GM12878 (cell line): ENCODE measurements at regions not wholly inside any gene's neighbourhood (a gene's known extent, or its start where the extent isn't known, plus 50 kb on each side); places are given as distances from the start of the nearest gene placed in this dataset.
A peak's percentile ranks its signal among the peaks of the same experiment; 100 is the strongest.

Experiments
- BMI1 ChIP-seq: fragments of 450-650 bp; IDR thresholded peaks from 2 replicates; pipeline ENCODE4 v1.6.1; 2016; ENCODE audit warnings: mild to moderate bottlenecking, moderate library complexity, borderline replicate concordance
- CREB1 ChIP-seq: IDR thresholded peaks from 2 replicates; pipeline ENCODE4 v1.6.1; 2012; ENCODE audit warnings: low read depth, mild to moderate bottlenecking, inconsistent platforms
- EGR1 ChIP-seq, 2 experiments: IDR thresholded peaks; 1 replicate in 1 of 2; 2 replicates in 1 of 2; pipeline ENCODE4 v1.6.1; 2011 to 2012; ENCODE audit warnings: low read depth in 2 of 2, low read length in 2 of 2, borderline replicate concordance in 1 of 2, mild to moderate bottlenecking in 1 of 2, moderate library complexity in 1 of 2
- FOXK2 ChIP-seq: fragments of 450-650 bp; IDR thresholded peaks from 2 replicates; pipeline ENCODE4 v1.6.1; 2017; ENCODE audit warnings: mild to moderate bottlenecking, moderate library complexity
- MEF2A ChIP-seq: IDR thresholded peaks from 2 replicates; pipeline ENCODE4 v1.6.1; 2011; ENCODE audit warnings: low read depth, mild to moderate bottlenecking, low read length, moderate library complexity; ENCODE audit not compliant: insufficient read depth
- MXI1 ChIP-seq: fragments of 150-350 bp; IDR thresholded peaks from 2 replicates; pipeline ENCODE4 v1.6.1; 2011; ENCODE audit warnings: low read depth, mild to moderate bottlenecking, inconsistent platforms, low read length, improper control_type of control experiment
- NFIC ChIP-seq: IDR thresholded peaks from 2 replicates; pipeline ENCODE4 v1.6.1; 2012; ENCODE audit warnings: low read depth, mild to moderate bottlenecking, inconsistent platforms, low read length, moderate library complexity
- PAX5 ChIP-seq: IDR thresholded peaks from 2 replicates; pipeline ENCODE4 v1.6.1; 2011; ENCODE audit warnings: low read depth, low read length, borderline replicate concordance
- POLR2A ChIP-seq: IDR thresholded peaks from 2 replicates; pipeline ENCODE4 v1.6.1; 2011; ENCODE audit warnings: low read depth, mild to moderate bottlenecking, low read length
- RBBP5 ChIP-seq: fragments of 200-600 bp; sonication (generic); conservative IDR thresholded peaks from 2 replicates; pipeline ENCODE4 v1.6.1; 2016
- RCOR1 ChIP-seq: conservative IDR thresholded peaks from 2 replicates; pipeline ENCODE4 v1.6.1; 2012; ENCODE audit warnings: low read depth, low read length, improper control_type of control experiment
- RELA ChIP-seq: fragments of 450-650 bp; IDR thresholded peaks from 2 replicates; pipeline ENCODE4 v1.8.0; 2014; ENCODE audit warnings: borderline replicate concordance; ENCODE audit not compliant: partially characterized antibody
- SMARCA5 ChIP-seq: fragments of 450-650 bp; IDR thresholded peaks from 2 replicates; pipeline ENCODE4 v1.6.1; 2017; ENCODE audit warnings: mild to moderate bottlenecking
- TCF3 ChIP-seq: IDR thresholded peaks from 2 replicates; pipeline ENCODE4 v1.6.1; 2012; ENCODE audit warnings: low read depth, mild to moderate bottlenecking, low read length, borderline replicate concordance; ENCODE audit not compliant: insufficient read depth
- ZNF217 ChIP-seq: fragments of 450-650 bp; IDR thresholded peaks from 2 replicates; pipeline ENCODE4 v1.6.1; 2017; ENCODE audit warnings: antibody characterized with exemption, mild to moderate bottlenecking
- ZNF384 ChIP-seq: IDR thresholded peaks from 2 replicates; pipeline ENCODE4 v1.6.1; 2012; ENCODE audit warnings: low read depth, mild to moderate bottlenecking, low read length, improper control_type of control experiment, borderline replicate concordance
- ZNF622 ChIP-seq: fragments of 450-650 bp; IDR thresholded peaks from 2 replicates; pipeline ENCODE4 v1.6.1; 2017; ENCODE audit warnings: mild to moderate bottlenecking, inconsistent platforms
- TF ChIP-seq, protein P1 (sequence below): fragments of 450-650 bp; conservative IDR thresholded peaks from 2 replicates; pipeline ENCODE4 v1.6.1; 2017; ENCODE audit warnings: mild to moderate bottlenecking, moderate library complexity
- TF ChIP-seq, protein P2 (sequence below): fragments of 450-650 bp; IDR thresholded peaks from 2 replicates; pipeline ENCODE4 v1.6.1; 2018; ENCODE audit warnings: mild to moderate bottlenecking, low read depth, moderate library complexity; ENCODE audit not compliant: partially characterized antibody
- TF ChIP-seq, protein P3 (sequence below): fragments of 450-650 bp; IDR thresholded peaks from 2 replicates; pipeline ENCODE4 v1.6.1; 2016; ENCODE audit warnings: mild to moderate bottlenecking
- TF ChIP-seq, protein P4 (sequence below): IDR thresholded peaks from 2 replicates; pipeline ENCODE4 v1.6.1; 2011; ENCODE audit warnings: borderline replicate concordance, low read depth, mild to moderate bottlenecking, moderate library complexity, mixed read lengths, low read length; ENCODE audit not compliant: insufficient read depth; ENCODE audit errors: extremely low read length
- TF ChIP-seq, protein P5 (sequence below): fragments of 450-650 bp; IDR thresholded peaks from 2 replicates; pipeline ENCODE4 v1.6.1; 2017; ENCODE audit warnings: borderline replicate concordance

DNA sequence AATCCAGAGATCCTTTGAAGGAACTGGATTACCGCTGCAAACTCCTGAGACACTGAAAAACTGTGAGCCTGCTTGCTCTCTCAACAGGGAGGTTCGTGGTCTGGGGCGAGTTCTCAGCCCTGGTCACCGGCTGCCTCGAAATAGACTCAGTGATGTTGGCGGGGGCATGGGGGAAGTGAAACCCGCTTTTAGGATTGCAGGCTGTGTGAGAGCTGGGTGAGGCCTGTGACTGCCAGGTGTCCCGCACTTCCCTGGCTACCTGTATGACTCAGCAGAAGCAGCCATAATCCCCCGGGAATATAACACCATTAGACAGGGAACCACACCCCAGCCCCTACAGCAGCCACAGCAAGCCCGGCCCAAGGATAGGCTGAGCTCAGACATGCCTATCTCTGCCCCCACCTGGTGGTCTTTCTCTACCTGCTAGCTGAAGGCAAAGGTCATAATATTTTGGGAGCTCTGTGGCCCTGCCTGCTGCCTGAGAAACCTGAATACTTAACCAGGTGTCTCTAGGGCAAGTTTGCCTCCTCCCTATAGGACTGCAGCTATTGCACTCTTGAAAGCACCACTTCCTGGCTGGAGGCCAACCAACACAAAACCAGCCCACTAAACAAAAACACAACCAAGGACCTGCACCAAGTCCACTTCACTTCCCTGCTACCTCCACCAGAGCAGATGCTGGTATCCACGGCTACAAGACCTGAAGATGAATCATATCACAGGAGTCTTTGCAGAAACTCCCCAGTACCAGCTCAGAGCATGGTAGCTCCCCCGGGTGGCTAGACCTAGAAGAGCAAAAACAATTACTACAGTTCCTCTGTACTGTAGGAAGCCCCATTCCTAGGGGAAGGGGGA lies 202.0 kb downstream of the RRAGB start (continued):
- TF ChIP-seq MXI1 (no peak), BMI1 (peak; percentile 55; the same call in 1 of the 2 replicates), EGR1 (IDR thresholded peaks at IDR 0.05; ENCODE audit: borderline replicate concordance in 1 of 2, low read depth in 2 of 2, low read length in 2 of 2) (no peak), ZNF622 (no peak), TCF3 (peak; percentile 99), PAX5 (peak; percentile 98), FOXK2 (no peak), ZNF384 (no peak), SMARCA5 (no peak), MEF2A (peak; percentile 89), ZNF217 (peak; percentile 95), RELA (peak; percentile 19), RBBP5 (no peak), POLR2A (peak; percentile 60; the same call in 1 of the 2 replicates), RCOR1 (no peak), CREB1 (0 out of 2 replicates have a peak, but pooled peaks have one; percentile 22), NFIC (peak; percentile 78)
- TF ChIP-seq, protein P1, sequence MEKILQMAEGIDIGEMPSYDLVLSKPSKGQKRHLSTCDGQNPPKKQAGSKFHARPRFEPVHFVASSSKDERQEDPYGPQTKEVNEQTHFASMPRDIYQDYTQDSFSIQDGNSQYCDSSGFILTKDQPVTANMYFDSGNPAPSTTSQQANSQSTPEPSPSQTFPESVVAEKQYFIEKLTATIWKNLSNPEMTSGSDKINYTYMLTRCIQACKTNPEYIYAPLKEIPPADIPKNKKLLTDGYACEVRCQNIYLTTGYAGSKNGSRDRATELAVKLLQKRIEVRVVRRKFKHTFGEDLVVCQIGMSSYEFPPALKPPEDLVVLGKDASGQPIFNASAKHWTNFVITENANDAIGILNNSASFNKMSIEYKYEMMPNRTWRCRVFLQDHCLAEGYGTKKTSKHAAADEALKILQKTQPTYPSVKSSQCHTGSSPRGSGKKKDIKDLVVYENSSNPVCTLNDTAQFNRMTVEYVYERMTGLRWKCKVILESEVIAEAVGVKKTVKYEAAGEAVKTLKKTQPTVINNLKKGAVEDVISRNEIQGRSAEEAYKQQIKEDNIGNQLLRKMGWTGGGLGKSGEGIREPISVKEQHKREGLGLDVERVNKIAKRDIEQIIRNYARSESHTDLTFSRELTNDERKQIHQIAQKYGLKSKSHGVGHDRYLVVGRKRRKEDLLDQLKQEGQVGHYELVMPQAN = no peak
- TF ChIP-seq, protein P2, sequence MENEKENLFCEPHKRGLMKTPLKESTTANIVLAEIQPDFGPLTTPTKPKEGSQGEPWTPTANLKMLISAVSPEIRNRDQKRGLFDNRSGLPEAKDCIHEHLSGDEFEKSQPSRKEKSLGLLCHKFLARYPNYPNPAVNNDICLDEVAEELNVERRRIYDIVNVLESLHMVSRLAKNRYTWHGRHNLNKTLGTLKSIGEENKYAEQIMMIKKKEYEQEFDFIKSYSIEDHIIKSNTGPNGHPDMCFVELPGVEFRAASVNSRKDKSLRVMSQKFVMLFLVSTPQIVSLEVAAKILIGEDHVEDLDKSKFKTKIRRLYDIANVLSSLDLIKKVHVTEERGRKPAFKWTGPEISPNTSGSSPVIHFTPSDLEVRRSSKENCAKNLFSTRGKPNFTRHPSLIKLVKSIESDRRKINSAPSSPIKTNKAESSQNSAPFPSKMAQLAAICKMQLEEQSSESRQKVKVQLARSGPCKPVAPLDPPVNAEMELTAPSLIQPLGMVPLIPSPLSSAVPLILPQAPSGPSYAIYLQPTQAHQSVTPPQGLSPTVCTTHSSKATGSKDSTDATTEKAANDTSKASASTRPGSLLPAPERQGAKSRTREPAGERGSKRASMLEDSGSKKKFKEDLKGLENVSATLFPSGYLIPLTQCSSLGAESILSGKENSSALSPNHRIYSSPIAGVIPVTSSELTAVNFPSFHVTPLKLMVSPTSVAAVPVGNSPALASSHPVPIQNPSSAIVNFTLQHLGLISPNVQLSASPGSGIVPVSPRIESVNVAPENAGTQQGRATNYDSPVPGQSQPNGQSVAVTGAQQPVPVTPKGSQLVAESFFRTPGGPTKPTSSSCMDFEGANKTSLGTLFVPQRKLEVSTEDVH = no peak
- TF ChIP-seq, protein P3, sequence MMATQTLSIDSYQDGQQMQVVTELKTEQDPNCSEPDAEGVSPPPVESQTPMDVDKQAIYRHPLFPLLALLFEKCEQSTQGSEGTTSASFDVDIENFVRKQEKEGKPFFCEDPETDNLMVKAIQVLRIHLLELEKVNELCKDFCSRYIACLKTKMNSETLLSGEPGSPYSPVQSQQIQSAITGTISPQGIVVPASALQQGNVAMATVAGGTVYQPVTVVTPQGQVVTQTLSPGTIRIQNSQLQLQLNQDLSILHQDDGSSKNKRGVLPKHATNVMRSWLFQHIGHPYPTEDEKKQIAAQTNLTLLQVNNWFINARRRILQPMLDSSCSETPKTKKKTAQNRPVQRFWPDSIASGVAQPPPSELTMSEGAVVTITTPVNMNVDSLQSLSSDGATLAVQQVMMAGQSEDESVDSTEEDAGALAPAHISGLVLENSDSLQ = no peak
- TF ChIP-seq, protein P4, sequence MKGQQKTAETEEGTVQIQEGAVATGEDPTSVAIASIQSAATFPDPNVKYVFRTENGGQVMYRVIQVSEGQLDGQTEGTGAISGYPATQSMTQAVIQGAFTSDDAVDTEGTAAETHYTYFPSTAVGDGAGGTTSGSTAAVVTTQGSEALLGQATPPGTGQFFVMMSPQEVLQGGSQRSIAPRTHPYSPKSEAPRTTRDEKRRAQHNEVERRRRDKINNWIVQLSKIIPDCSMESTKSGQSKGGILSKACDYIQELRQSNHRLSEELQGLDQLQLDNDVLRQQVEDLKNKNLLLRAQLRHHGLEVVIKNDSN = no peak
- TF ChIP-seq, protein P5, sequence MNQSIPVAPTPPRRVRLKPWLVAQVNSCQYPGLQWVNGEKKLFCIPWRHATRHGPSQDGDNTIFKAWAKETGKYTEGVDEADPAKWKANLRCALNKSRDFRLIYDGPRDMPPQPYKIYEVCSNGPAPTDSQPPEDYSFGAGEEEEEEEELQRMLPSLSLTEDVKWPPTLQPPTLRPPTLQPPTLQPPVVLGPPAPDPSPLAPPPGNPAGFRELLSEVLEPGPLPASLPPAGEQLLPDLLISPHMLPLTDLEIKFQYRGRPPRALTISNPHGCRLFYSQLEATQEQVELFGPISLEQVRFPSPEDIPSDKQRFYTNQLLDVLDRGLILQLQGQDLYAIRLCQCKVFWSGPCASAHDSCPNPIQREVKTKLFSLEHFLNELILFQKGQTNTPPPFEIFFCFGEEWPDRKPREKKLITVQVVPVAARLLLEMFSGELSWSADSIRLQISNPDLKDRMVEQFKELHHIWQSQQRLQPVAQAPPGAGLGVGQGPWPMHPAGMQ = no peak
